Right ventricle myocardium inferior (tissue), 1 donor: ENCODE measurements at regions not wholly inside any gene's neighbourhood (a gene's known extent, or its start where the extent isn't known, plus 50 kb on each side); places are given as distances from the start of the nearest gene placed in this dataset.
"Not testable (repeated sequence)": the region's sequence is repeated elsewhere in the genome, so short reads cannot be mapped to it uniquely, and the experiment has no call there.

Experiments
- ATAC-seq: fragments of 200-7000 bp; cut with Tn5 transposase; one replicate; pipeline ENCODE4 v1.9.1; 2020; ENCODE audit warnings: mild to moderate bottlenecking, moderate library complexity
- DNase-seq: peaks from one replicate; pipeline ENCODE4 v3.0.0; 2021; ENCODE audit errors: missing footprints
- intact Hi-C: fragments of 100-400 bp; cut with DNase I; formaldehyde crosslinking; loops from one replicate; pipeline ENCODE4 v1.11.0; 2022
- donor health status: DM: no; HTN: yes; CAD: no; lungs with severe emphysema.

DNA sequence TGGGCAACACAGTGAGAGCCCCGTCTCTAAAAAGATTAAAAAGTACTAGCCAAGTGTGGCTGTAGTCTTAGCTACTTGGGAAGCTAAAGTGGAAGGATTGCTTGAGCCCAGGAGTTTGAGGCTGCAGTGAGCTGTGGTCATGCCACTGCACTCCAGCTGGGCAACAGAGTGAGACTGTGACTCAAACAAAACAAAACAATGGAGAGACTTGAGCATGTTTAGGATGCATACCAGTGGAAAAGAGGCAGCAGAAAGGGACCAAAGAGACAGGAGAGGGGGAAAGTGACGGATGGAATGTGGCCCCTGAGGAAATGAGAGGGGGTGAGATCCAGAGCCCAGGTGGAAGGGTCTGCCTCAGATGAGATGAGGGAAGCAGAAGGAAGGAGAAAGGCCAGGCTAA, 358.9 kb downstream of the RPS6KC1 start:
- DNase-seq (no peak), ATAC-seq (no peak)
- intact Hi-C loops: no loop called here

DNA sequence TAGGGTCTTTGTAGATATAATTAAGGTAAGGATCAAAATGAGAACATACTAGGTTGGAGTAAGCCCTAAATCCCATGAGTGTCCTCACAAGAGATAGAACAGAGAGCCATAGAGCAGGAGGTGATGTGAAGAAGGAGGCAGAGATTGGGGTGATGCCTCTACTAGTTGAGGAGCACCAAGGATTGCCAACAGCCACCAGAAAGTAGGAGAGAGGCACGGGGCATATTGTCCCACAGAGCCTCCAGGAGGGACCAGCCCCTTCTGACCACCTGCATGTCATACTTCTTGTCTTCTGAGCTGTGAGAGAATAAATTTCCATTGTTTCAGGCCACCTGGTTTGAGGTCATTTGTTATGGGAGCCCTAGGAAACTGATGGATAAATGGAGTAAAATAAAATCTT, 363.3 kb downstream of the RPS6KC1 start:
- intact Hi-C loops: no loop called here
- DNase-seq: no peak
- no peak for ATAC-seq

DNA sequence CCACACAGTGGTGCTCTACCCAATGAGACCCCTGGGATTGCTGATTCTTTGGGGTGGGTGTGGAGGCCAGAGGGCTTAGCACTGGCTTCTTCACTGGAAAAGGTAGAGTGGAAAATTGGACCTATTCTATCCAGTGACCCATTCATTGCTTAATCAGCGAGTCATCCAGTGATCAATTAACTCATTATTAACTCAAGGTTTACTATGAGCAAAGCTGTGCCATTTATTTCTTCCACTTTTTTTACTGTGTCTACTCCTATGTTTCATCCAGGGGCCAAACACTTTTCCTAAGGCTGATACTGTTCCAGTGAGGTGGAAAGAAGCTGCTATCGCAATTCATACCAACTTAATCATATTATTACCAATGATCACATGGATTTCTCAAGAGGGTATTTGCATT, 363.9 kb downstream of the RPS6KC1 start:
- intact Hi-C loops: no loop called here
- no peak for DNase-seq
- no peak for ATAC-seq

DNA sequence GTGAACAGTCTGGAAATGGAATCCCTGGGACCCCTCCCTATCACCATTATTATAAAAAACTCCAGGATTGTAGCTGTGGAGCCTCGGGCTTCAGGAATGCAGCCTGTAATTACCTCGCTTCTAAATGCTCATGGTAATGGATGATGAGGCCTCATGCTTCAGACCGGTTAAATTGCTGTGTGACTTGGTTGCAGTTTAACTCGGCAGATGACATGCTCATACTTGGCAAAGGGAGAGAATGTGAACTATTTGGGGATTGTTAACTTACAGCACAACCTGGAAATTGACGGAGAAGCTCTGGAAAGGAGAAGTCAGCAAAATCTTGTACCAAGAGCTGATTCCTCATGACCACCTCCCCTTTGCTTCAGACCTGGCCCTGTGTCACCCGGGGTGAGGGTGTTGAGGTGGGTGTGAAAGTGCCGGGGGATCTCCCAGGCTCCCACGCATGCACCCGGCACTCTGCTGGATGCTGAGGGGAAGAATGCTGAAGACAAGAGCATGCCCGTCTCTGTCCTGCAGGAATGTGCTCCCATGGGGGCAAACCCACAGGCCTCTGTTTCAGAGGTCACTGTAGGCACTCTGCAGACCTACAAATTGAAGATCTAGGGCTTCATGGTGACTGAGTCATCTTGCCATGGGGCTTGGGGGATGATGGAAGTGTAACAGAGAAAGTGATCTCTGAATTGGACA, 364.8 kb downstream of the RPS6KC1 start:
- ATAC-seq: no peak
- intact Hi-C loops: no loop called here

DNA sequence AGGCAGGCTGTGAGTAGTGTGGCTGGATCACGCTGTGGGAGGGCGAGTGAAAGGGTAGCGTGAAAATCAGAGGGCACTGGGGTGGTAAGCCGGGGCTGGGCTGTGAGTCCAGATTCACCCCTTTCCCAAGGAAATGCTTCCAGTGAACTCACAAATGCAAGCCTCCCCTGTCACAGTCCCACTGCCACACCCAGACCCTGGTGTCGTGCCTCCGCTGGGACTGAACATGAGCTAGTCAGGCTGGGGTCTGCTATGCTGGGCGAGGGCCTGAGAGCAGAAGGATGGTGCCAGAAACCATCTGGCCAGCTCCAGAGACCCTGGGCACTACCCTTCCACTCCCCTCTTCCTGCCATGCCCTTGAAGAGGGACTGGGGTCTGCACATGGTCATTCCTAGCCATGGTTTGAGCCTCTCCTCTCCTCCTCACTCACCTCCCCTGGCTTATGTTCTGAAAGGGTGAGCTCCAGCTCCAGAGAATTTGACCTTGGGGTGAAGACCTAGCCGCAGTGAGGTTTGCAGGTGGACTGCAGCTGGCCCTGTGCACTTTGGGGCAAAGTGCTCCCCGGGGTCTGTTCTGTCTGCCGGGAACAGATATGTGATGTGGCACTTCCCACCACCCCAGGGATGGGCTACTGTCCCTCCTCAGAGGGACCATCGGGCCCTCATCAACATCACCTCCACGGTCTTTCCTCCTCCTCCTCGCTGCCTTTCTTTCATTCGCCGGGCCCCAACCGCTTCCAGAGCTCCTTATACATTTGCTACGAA, 365.6 kb downstream of the RPS6KC1 start:
- DNase-seq (no peak), ATAC-seq (no peak)
- intact Hi-C loops: no loop called here

More for the DNA sequence above, 364.8 kb downstream of the RPS6KC1 start:
- DNase-seq: no peak

DNA sequence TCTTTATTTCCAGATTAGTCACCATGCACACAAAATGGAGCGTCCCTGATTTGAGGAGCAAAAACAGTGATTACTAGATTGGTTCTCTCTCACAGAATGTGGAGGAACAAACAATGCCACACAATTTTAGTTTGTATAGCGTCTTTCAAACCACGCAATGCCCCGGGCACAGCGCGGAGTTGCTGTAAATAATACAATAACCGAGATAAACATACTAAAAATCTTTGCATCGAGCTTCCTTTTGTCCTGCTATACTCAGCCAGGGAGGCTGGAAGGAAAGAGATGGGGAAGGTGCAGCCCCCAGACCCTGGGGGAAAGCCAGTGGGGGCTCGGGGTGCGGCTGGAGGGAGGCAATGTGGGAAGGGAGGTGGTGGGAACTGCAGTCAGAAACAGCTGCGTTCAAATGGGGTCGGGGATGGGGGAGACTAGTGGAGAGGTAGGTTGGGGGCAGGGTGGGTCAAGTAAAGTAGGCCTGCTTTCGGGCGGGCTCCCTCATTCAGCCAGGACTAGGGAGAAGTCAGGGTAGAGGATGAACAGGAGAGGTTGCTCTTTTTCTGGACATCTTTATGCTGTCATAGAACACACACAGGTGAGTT, 366.3 kb downstream of the RPS6KC1 start:
- ATAC-seq: no peak
- intact Hi-C loops: no loop called here
- DNase-seq: no peak

DNA sequence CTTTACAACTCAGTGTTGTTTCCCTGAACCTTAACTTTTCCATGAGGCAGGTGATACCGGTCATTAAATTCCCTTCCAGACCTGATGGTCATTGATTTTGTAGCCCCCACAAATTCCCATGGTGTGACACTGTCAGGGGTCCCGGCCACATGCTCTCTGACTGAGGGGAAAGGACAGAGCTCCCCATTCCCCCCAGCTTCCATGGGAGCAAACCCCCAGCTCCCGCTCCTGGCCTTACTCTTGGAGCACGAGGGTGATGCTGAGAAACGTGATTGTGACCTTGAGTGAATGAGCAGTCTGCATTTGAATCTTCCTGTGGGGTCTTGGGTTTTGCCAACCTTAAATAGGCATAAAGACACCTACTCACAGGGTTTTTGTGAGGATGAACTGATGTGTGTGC, 366.8 kb downstream of the RPS6KC1 start:
- DNase-seq: no peak
- intact Hi-C loops: no loop called here
- no peak for ATAC-seq

DNA sequence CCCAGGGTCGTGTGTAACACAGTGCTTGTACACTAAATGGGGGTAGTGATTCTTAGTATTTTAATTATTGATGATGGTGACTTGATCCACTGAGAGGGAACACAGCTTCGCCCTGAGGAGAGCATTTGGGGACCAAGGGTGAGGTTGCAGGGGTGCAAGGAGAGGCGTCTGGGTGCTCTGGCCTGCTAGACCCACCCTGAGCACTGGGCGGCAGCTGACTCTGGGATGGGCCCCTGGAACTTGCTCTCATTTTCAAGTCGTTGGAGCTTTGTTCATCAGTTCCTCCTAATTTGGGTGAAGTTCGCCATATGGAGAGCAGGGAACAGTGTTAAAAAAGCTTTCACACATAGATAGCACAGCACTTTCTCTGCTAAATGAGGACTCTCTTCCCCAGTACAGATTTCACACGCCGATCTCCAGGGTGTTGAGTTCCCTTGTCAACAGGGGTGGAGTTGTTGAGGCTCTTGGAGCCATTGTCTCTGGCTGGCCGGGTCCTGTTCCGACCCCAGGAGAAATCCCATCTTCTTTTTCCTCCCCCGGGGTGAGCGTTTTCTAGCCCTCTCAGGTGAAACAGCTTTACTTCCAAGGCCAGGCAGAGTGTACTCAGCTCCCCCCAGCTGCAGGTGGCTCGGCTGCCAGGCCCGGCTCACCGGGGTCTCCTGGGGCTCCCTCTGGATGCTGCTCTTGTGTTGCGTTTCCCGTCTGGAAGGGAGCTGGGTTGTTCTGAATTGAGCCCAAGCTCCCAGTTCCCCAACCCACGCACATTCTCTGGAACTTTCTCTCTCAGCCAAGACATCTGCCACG, 367.4 kb downstream of the RPS6KC1 start:
- intact Hi-C loops: no loop called here
- DNase-seq: no peak
- peak; percentile 20 for ATAC-seq

DNA sequence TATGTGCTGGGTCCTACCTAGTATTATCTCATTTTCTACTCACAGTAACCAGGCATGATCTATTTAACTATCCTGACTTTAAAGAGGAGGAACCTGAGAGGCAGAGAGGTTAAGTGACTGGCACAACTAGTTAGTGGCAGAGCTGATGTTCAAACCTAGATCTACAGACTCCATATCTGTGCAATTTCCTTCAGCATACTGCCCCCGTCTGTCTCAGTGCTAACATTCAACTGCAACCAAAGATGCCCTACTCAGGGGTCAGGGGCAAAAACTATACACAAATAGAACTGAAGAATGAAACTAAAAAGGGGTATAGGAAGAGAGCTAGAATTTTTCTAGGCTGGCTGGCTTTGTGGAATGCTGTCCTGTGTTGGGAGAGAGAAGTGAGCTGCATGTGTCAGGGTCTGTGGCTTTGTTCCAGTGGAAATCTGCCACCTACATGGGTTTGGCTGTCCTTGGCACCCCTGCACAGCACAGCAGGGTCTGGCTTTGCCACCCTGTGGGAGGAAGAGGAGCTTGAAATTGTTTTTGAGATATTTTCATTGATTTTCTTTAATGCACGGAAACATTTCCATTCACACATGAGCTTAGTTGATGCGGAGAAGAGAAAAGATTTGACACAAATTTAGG, 368.5 kb downstream of the RPS6KC1 start:
- intact Hi-C loops: no loop called here
- DNase-seq: no peak
- no peak for ATAC-seq

DNA sequence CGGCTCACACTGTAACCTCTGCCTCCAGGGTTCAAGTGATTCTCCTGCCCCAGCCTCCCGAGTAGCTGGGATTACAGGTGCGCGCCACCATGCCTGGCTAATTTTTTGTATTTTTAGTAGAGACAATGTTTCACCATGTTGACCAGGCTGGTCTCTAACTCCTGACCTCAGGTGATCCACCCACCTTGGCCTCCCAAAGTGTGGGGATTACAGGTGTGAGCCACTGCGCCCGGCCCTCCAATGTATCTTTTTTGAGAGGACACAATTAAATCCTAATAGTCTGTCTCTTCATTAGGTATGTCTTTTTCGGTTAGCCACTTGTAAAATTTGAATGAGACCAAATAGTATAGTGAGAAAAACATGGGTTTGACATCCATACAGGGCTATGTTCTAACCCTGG, 370.1 kb downstream of the RPS6KC1 start:
- ATAC-seq, intact Hi-C loops: not testable (repeated sequence)
- peak; percentile 65 for DNase-seq

DNA sequence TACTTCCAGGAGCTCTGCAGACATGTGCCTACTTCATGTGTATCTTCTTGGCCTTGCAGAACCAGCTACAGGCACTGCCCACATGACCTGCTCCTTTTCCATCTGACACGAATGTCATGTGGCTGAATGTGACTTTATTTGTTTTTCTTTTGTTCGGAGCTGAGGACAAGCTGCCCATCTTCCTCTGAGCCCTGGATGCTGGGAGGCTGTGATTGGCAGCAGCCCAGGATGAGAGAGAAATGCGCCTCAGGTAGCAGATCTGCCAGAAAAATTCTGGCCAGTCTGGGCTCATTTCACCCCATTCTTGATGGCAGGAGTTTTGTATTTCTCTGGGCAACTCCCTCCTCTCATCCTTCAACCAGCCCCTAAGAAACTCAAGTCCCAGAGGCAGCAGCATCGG, 372.0 kb downstream of the RPS6KC1 start:
- intact Hi-C loops: no loop called here

DNA sequence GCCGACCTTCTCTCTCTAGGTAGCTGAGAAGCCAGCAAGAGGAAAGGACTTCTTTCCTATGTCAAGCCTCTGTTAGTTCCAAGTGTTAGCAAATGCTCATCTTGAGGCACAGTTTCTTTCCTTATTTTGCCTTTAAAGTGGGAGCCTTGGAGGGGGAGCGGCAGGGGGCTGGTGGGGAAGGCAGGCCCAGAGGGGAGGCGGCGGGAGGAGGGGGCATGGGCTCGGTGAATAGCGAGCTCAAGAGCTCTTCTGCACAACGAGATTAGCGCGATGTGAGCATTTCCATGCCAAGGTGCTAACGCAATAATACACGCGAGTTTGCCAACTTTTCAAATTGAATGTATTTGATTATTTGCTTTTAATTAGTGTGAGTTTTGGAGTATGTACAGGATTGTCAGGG, 372.6 kb downstream of the RPS6KC1 start:
- intact Hi-C loops: no loop called here
- no peak for ATAC-seq

More for the DNA sequence above, 372.0 kb downstream of the RPS6KC1 start:
- ATAC-seq (no peak), DNase-seq (no peak)

DNA sequence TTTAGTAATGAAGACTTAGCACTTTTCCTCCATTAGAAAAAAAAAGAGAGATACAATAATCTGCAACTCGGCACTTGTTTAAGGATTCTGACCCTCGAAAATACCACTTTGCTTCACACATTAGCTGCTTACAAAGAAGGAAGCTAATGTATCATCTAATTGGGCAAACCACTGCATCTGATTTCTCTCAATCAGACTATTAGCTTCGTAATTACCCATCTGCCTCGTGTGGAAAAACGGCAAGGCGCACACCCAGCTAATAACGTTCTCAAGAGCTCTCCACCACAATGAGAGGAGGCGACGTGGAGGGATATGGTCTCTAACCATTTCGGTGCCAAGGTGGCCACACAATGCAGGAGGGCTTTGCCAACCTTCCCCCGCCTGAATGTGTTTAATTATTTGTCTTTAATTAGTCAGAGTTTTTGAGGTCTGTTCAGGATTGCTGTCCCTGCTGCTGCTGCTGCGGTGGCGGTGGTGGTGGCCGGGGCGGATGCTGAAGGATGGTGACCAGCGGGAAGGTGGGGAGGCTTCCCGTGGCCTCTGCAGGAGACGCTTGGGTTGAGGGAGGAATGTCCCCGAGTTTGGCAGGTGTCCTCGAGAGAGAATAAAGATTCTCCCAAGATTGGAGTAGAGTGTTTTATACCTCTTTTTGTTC, 374.5 kb downstream of the RPS6KC1 start:
- ATAC-seq (no peak), DNase-seq (no peak)
- intact Hi-C loops: no loop called here

More for the DNA sequence above, 372.6 kb downstream of the RPS6KC1 start:
- no peak for DNase-seq

DNA sequence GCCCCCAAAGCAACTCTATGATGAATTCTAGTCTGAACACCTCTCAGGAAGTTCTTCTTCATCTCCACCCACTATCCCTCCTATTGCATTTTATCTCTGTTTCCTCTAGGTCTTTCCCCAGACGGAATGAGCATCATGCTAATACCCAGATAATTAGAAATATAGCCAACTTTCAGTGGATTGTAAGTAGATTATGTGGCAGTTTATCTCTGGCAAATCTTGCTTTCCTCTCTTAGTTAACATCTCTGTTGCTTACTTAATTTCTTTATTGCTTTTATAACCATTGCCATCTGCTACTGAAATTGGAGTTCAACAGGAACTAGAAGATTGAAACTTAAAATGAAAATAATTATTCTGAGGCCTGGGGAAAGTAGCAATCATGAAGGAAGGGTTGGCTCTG, 378.6 kb downstream of the RPS6KC1 start:
- DNase-seq (no peak), ATAC-seq (no peak)
- intact Hi-C loops: no loop called here

DNA sequence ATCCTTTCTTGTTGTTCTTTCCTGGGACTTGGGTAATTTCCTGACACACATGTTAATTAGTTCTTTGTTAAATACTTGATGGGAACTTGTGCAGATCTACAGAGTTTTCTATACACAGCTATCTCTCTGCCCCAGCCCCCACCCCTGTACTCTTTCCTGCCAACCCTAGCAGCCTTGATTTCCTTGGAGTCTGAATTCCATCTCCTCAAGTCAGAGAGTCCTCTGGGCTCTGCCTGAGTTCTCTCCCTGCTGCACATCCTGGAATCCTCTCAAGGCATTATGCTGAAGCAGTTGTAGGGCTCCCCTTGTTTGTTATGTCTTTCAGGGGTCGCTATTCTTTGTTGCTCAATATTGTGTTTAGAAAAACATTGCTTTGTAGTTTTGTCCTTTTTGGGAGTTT, 384.7 kb downstream of the RPS6KC1 start:
- no peak for DNase-seq
- ATAC-seq: no peak
- intact Hi-C loops: no loop called here

DNA sequence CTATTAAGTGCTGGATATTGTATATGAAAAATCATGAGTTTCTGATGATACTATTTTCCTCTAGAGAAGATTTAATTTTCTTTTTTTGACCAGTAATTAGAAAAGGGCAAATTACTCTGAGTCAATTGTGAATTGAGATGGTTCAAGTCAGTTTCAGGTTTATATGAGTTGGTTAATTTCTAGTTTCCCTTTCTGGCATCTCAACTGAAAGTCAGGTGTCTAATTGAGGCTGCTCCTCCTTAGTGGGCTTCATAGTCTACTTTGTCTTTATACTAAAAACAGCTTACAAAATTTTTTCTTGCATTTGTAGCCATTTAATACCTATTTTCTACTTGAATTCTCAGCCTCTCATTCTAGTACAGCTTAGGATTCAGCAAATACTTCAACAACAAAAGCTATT, 387.3 kb downstream of the RPS6KC1 start:
- DNase-seq (no peak), ATAC-seq (no peak)
- intact Hi-C loops: no loop called here

DNA sequence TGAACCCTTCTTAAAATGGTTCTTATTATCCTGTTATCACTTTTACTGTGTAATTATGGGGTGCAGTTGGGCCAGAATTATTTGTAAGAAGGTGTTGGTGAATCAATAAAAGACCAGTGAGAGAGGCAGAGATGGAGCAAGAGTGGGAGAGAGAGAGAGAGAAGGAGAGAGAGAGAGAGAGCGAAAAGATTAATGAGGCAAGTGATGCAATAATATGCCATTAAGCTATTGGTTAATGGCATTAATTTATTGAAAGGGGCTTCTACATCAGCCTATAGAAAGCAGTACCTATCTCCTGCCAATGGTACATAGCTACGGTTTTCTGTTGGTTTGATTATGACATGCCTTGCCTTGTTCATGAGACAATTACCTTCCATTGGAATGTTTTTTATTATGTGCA, 388.7 kb downstream of the RPS6KC1 start:
- DNase-seq (no peak), ATAC-seq (no peak)
- intact Hi-C loops: no loop called here

DNA sequence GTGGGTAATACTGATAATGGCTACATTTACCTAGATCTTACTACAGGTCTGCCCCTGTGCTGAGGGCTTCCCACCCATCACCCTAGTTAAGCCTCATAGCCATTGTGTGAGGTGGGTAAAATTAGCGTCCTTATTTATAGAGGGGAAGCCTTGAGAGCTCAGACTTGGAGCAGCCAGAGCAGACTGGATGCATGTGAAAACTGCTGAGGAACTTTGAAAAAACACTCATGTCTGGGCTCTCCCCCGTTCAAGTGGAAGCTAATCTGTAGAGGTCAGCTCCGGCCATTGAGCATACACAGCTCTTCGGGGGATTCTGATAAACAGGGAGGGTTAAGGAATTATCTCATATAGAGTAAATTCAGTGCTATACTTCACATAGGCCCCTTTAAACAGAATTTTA, 389.7 kb downstream of the RPS6KC1 start:
- no peak for ATAC-seq
- intact Hi-C loops: no loop called here
- no peak for DNase-seq

DNA sequence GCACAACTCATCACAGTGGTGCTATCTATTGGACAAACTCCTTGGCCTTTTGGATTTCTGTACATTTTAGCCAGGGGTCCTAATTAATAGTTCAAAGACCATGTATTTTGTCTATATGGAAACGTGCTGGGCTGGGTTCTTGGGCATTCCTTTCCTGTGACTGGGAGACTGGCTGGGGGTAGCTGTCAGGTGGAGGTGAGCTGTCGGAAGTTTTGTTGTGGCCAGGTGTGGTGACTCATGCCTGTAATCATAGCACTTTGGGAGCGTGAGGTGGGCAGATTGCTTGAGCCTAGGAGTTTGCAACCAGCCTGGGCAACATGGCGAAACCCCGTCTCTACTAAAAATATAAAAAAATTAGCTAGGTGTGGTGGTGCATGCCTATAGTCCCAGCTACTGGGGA, 392.4 kb downstream of the RPS6KC1 start:
- intact Hi-C loops: no loop called here
- DNase-seq: no peak
- no peak for ATAC-seq
